Stimulated activated CD8-positive, alpha-beta memory T cell treated with anti-CD3 and anti-CD28 coated beads, Interleukin-7, amount 100 ng/mL, for 48 hours (primary cell): ENCODE measurements at regions not wholly inside any gene's neighbourhood (a gene's known extent, or its start where the extent isn't known, plus 50 kb on each side); places are given as distances from the start of the nearest gene placed in this dataset.

Experiments used
- DNase-seq, 2 donors: peaks; one replicate each; pipeline ENCODE4 v3.0.0-alpha.2; 2020; ENCODE audit warnings: low read depth in 1 of 2; ENCODE audit errors: extremely low read depth in 1 of 2

DNA sequence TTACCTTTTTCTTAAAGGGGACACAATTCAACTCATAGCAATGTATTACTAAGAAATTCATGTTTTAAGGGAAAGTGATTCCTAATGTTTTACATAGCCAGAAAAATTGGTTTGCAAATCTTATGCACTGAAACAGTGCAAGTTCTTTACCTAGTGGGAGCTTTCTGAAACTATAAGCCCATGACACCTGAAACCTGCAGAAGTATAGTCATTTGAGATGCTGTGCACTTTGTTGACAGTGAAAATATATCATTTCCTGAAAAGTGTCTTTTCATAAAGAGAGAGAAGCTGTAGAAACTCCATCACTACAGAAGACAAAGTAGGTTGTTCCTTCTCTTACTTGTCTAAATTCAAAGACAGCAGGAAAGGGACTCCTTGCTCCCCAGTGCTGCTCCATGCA, 517.1 kb downstream of the LMO7 start:
- DNase-seq, result no peak

GRCh38 chr13:76148926-76149325, 512.8 kb downstream of the LMO7 start:
- DNase-seq, result no peak

- no peak for DNase-seq
These were observed 512.2 kb downstream of the LMO7 start for GRCh38 chr13:76148374-76148773.

GRCh38 chr13:76132532-76132931, 496.4 kb downstream of the LMO7 start:
- DNase-seq, result no peak

DNA sequence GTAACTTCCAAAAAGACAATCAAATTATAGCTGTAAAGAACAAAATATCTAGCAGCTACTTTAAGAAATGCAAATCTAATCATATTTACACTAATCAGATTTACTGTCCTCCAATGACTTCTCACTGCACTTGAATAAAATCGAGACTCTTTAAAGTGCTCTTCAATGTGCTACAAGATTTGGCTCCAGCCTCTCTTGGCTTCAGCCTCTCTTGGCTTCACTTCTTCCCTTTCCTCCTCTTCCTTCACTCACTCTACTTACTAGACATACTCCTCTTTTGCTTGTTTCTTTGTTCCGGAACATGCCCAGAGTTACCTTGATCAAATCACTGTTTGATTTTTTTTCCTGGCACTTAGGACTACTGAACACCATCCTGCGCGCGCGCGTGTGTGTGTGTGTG, 495.4 kb downstream of the LMO7 start:
- no peak for DNase-seq

DNA sequence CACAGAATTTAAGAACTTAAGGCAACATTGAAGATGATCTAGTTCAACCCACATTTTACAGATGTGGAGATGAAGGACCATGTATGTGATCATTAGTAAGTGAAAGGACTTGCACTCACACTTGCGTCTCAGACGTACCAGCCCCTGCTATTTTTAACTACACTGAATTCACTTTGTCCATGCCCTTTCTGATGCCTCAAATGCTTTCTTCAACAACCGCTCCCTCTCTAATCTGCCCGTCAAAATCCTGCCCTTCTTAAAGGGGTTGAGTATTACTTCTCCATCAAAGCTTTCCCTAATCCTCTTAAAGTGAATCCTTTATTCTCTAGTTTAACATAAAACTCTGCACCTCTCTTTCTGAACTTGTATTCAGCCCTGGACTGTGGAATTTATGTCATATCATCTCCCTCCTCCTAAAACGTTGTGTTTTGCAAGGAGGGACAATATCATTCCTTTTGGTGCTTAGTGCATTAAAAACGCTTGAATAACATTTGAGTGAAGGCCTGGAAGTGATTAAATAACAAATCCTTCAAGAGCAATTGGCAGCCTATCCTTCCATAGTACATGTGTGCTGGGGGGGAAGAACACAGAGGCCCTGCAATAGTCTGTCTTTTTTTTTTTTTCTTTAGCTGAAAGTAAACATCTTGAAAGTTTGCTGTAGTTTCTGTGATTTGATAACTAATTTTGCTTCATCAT, 493.3 kb downstream of the LMO7 start:
- no peak for DNase-seq

DNA sequence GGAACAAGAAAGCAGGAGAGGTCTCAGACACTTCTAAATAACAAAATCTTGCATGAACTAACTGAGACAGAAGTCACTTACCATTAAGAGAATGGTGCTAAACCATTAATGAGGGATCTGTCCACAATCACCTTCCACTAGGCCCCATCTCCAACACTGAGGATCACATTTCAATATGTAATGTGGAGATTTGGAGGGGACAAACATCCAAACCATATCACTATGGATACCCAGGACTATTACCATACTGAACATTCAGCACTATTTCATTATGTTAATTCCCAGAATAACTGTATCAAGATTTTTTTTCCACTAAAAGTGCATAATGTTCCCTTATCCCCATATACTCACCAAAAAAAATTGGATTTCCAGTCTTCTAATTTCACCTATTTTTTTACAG, 491.8 kb downstream of the LMO7 start:
- DNase-seq, result no peak

GRCh38 chr13:76123548-76123947, 487.4 kb downstream of the LMO7 start:
- DNase-seq, result no peak

DNA sequence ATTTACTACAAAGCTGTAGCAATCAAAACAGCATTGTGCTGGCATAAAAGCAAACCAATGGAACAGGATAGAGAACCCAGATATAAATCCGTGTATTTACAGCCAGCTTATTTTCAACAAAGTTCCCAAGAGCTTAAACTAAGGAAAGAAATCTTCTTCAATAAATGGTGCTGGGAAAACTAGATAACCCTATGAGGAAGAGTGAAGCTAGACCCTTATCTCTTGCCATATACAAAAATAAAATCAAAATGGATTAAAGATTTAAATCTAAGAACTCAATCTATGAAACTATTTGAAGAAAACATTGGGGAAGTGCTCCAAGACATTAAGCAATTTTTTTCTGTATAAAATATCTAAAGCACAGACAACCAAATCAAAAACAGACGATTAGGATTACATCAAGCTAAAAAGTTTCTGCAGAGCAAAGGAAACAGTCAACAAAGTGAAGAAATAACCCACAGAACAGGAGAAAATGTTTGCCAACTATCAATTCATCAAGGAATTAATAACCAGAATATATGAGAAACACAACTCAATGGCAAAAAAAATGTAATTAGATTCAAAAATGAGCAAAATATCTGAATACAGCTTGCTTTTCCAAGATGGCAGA, 480.7 kb downstream of the LMO7 start:
- no peak for DNase-seq

- DNase-seq, result no peak
These were observed 470.6 kb downstream of the LMO7 start for GRCh38 chr13:76106763-76107162.

DNA sequence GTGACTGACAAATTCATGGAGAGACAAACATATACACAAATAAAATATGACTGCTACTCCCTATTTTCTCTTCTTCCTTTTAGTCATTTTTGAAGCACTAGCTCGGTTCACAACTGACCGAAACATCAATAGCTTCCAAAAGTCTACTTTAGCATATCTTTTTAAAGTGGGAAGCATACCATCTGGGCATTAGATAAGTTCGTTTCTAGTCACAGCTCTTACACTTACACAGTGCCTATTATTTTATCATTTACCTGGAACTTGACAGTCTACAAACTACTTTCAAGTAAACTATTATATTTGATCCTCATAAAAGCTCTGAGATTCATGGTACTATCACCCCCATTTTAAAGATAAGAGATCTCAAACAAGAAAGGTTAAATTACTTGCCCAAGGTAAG, 458.5 kb downstream of the LMO7 start:
- DNase-seq, result no peak

GRCh38 chr13:76091076-76091475, 454.9 kb downstream of the LMO7 start:
- no peak for DNase-seq

GRCh38 chr13:76086729-76087128, 450.6 kb downstream of the LMO7 start:
- DNase-seq, result no peak

DNA sequence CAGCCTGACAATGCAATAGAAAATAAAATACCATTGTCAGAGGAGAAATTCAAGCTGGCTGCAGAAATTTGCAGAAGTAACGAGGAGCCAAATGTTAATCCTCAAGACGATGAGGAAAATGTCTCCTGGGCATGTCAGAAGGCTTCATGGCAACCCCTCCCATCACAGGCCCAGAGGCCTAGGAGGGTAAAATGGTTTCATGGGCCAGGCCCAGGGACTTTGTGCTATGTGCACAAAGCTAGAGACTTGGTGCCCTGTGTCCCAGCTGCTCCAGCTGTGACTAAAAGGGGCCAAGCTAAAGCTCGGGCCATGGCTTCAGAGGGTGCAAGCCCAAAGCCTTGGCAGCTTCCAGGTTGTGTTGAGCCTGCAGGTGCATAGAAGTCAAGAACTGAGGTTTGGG, 431.7 kb downstream of the LMO7 start:
- DNase-seq, result no peak

GRCh38 chr13:76053181-76053580, 417.1 kb downstream of the LMO7 start:
- DNase-seq, result no peak

DNA sequence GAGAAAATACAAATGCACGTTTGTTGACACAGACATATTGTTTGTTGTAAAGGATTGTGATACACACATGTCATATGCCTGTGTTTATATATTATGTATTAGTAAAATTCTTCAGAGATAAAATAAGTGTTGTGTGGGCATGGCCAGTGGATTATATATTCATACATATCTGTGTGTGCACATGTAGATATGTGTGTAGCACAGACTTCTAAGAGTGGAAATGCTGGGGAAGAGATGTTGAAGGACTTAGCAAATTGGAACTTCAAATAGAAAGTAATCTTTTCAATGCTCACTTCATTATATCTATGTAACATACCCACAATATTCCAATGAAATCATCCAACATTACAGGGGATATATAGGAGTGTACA, 413.2 kb downstream of the LMO7 start:
- no peak for DNase-seq

DNA sequence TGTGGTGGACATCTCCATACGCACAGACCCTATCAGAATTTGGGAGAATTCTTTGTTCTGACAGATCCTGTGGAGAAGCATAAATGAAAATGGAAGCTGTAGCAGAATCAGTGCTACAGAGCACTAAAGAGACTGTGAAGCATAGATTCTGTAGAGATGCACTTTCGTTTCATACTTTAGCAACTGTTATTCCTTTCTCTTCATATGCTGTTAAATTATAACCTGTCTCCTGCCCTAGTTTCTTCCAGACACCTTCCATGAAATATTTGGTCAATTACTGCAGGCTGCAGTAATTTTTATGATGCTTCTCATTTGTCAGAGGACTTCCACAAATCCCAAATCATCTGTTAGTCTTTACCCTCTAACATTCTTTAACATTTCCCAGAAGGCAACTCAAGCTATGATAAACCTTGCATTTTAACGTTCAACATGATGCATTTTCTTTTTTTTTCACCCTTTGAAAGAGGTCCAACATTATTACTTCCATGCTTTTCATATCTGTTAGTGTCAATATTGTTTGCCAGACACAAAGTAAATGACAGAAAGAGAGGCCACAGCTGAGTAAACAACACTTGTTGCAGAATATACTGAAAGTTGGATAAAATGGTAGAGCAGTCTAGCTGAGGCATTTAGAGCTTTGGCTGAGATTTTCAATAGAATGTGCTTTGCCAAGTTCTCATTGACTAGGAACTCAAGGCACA, 412.7 kb downstream of the LMO7 start:
- DNase-seq, result no peak

- no peak for DNase-seq
These were observed 412.0 kb downstream of the LMO7 start for GRCh38 chr13:76048131-76048530.

DNA sequence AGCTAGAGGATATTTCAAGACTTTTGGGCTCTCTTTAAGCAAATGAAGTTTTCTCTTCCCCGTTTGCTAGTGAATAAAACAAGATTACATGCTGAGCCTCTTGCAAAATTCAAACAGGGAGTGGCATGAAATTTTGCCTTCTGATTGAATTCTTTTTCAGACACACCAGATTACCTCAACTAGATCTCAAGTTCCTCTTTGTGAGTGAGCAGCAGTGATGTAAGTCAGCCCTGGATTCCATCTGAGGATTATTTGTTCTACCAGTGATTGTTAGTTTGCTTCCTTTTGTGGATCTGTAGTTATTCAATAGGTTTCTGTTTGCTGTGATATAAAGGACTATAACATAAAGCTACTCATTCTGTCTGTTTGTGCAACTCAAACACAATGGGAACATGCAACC, 407.7 kb downstream of the LMO7 start:
- DNase-seq, result no peak

DNA sequence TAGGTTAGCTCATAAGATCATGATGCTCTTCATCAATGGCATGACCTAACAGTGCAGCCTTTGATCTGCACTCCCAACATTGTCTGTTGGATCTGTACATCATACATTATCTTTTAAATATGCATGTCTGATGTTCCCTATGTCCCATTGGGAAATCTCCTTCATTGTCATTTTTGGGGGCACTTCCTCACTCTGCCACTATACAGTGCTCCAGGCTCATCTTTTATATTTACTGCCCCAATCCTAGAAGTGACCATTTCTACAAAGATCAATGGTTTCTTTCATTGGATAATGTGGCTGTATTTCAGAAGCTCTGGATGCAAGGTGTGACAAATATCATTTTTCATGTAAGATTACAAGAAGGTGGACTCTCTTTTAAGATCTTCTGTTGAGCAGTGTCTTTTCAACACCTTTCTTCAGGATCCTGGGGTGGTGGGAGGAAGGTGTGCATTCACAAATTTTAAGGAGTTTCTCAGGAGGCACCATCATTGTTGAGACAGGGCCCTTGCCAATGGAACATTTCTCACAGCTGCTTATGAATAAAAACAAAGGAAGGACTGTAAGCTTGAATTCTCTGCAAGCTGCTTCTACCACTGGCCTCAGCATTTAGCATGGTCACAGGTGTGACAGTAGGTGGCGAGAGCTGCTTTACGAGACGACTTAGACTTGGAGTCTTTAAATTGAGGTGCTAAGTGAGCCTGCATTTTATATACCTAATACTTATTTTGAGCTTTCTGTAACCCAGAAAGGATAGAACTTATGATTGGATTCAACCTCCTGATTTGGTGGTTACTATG, 403.0 kb downstream of the LMO7 start:
- no peak for DNase-seq

DNA sequence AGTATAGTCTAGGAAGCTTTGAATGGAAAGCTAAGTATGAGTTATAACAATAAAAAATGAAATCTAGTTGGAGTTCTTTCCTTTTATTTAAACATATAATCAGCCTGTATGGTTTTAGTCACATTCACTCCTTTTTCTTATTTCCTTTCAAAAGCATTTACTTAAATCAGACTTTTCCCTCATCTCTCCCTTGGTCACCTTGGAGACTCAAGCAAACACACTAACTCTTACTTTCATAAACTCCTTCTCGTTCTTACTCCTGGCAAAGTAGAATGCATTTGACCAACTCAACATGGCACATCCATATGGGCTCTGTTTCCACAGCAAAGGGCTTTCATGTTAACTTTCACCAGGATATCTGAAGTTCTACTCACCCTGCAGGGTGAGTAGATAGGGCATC, 400.0 kb downstream of the LMO7 start:
- DNase-seq, result no peak

DNA sequence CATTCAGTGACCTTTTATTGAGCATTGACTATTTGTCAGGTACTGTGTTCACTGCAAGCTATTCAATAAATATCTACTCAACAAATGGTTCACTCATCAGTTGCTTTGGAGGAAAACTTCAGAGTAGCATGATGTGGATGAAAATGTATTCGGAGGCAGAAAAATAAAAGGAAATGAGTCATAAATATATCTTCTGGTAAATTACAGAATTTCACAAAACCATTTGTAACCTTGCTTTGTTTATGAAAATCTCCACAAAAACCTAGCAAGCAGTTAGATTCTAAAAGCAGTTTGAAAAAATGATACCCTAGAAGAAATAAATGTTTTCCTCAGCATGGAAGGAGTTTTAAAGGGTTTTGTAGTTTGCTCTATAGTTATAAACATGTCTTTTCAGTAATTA, 399.6 kb downstream of the LMO7 start:
- no peak for DNase-seq
